GM18907 (cell line): ENCODE measurements at regions not wholly inside any gene's neighbourhood (a gene's known extent, or its start where the extent isn't known, plus 50 kb on each side); places are given as distances from the start of the nearest gene placed in this dataset.
"Not testable (repeated sequence)": the region's sequence is repeated elsewhere in the genome, so short reads cannot be mapped to it uniquely, and the experiment has no call there.

Experiments
- ATAC-seq: cut with Tn5 transposase; IDR thresholded peaks from one replicate; pipeline ENCODE4 v1.9.1; 2021; ENCODE audit warnings: mild to moderate bottlenecking, moderate library complexity; ENCODE audit not compliant: unreplicated experiment

- no peak for ATAC-seq
These were observed 302.6 kb upstream of the NRSN1 start for GRCh38 chr6:23823421-23823820.

- no peak for ATAC-seq
These were observed 299.4 kb upstream of the NRSN1 start for GRCh38 chr6:23826572-23826971.

GRCh38 chr6:23828861-23829260, 297.2 kb upstream of the NRSN1 start:
- no peak for ATAC-seq

GRCh38 chr6:23841116-23841515, 284.9 kb upstream of the NRSN1 start:
- ATAC-seq = no peak

GRCh38 chr6:23842760-23843159, 283.3 kb upstream of the NRSN1 start:
- no peak for ATAC-seq

GRCh38 chr6:23851522-23851921, 274.5 kb upstream of the NRSN1 start:
- no peak for ATAC-seq

GRCh38 chr6:23853566-23854133, 272.4 kb upstream of the NRSN1 start:
- ATAC-seq = not testable (repeated sequence)

- ATAC-seq = not testable (repeated sequence)
These were observed 271.9 kb upstream of the NRSN1 start for GRCh38 chr6:23854154-23854553.

GRCh38 chr6:23855497-23856116, 270.4 kb upstream of the NRSN1 start:
- no peak for ATAC-seq

- no peak for ATAC-seq
These were observed 255.5 kb upstream of the NRSN1 start for GRCh38 chr6:23870496-23870895.

GRCh38 chr6:23873161-23873560, 252.9 kb upstream of the NRSN1 start:
- ATAC-seq = no peak

- ATAC-seq = no peak
These were observed 251.0 kb upstream of the NRSN1 start for GRCh38 chr6:23875006-23875405.

GRCh38 chr6:23879816-23880215, 246.2 kb upstream of the NRSN1 start:
- ATAC-seq = no peak

GRCh38 chr6:23890543-23891227, 235.3 kb upstream of the NRSN1 start:
- no peak for ATAC-seq

- ATAC-seq = no peak
These were observed 220.7 kb upstream of the NRSN1 start for GRCh38 chr6:23905133-23905815.

GRCh38 chr6:23910420-23910819, 215.6 kb upstream of the NRSN1 start:
- ATAC-seq = no peak

- no peak for ATAC-seq
These were observed 198.1 kb upstream of the NRSN1 start for GRCh38 chr6:23927935-23928334.

GRCh38 chr6:23929201-23929600, 196.8 kb upstream of the NRSN1 start:
- ATAC-seq = no peak

- no peak for ATAC-seq
These were observed 185.5 kb upstream of the NRSN1 start for GRCh38 chr6:23940466-23940865.

GRCh38 chr6:23951691-23952090, 174.3 kb upstream of the NRSN1 start:
- no peak for ATAC-seq

- no peak for ATAC-seq
These were observed 173.8 kb upstream of the NRSN1 start for GRCh38 chr6:23952245-23952644.

- ATAC-seq = no peak
These were observed 172.0 kb upstream of the NRSN1 start for GRCh38 chr6:23953976-23954375.
